ENCODE measurements at regions not wholly inside any gene's neighbourhood (a gene's known extent, or its start where the extent isn't known, plus 50 kb on each side); places are given as distances from the start of the nearest gene placed in this dataset.

- intact Hi-C loops (cut with DNase I): no loop called here
- Histone ChIP-seq H3K4me1 (peaks cover 0 to 4% of the 10 kb centered on the region in 2 donors), H3K27me3 (no peaks in the 10 kb centered on the region), H3K4me3 (no peak overlapping the region), H3K27ac (no peak overlapping the region), H3K9me3 (no peaks in the 10 kb centered on the region), H3K36me3 (no peaks in the 10 kb centered on the region)
- TF ChIP-seq CTCF (IDR thresholded peaks at IDR 0.05): no peak
- no peak for DNase-seq (ENCODE audit: low spot score in 2 of 2)
Observed at GRCh38 chr11:115693002-115693401, 188.8 kb upstream of the CADM1 start.

- intact Hi-C loops (cut with DNase I): no loop called here
- no peak for TF ChIP-seq CTCF (IDR thresholded peaks at IDR 0.05)
- Histone ChIP-seq H3K4me3 (no peak overlapping the region), H3K36me3 (no peaks in the 10 kb centered on the region), H3K27ac (no peak overlapping the region), H3K27me3 (no peaks in the 10 kb centered on the region), H3K4me1 (no peaks in the 10 kb centered on the region), H3K9me3 (no peaks in the 10 kb centered on the region)
- DNase-seq (ENCODE audit: low spot score in 2 of 2): no peak
Observed at GRCh38 chr11:115691030-115691429, 186.8 kb upstream of the CADM1 start.

GRCh38 chr11:115687934-115688333, 183.7 kb upstream of the CADM1 start:
- H3K4me3 ChIP-seq: no peak overlapping the region
- TF ChIP-seq CTCF (IDR thresholded peaks at IDR 0.05): no peak
- H3K4me1 ChIP-seq: no peaks in the 10 kb centered on the region
- no peak for DNase-seq (ENCODE audit: low spot score in 2 of 2)
- no peak overlapping the region for H3K27ac ChIP-seq
- intact Hi-C loops (cut with DNase I): no loop called here
- no peaks in the 10 kb centered on the region for H3K36me3 ChIP-seq
- H3K9me3 ChIP-seq: no peaks in the 10 kb centered on the region
- no peaks in the 10 kb centered on the region for H3K27me3 ChIP-seq

GRCh38 chr11:115684699-115685098, 180.5 kb upstream of the CADM1 start:
- no peaks in the 10 kb centered on the region for H3K27me3 ChIP-seq
- no peak overlapping the region for H3K27ac ChIP-seq
- no peak overlapping the region for H3K4me3 ChIP-seq
- no peaks in the 10 kb centered on the region for H3K9me3 ChIP-seq
- H3K4me1 ChIP-seq: no peaks in the 10 kb centered on the region
- no peak for TF ChIP-seq CTCF (IDR thresholded peaks at IDR 0.05)
- no peaks in the 10 kb centered on the region for H3K36me3 ChIP-seq
- DNase-seq (ENCODE audit: low spot score in 2 of 2): no peak
- intact Hi-C loops (cut with DNase I): no loop called here

- DNase-seq (ENCODE audit: low spot score in 2 of 2): no peak
- no peaks in the 10 kb centered on the region for H3K9me3 ChIP-seq
- no peak overlapping the region for H3K4me3 ChIP-seq
- no peaks in the 10 kb centered on the region for H3K4me1 ChIP-seq
- H3K27ac ChIP-seq: no peak overlapping the region
- H3K27me3 ChIP-seq: no peaks in the 10 kb centered on the region
- intact Hi-C loops (cut with DNase I): no loop called here
- no peak for TF ChIP-seq CTCF (IDR thresholded peaks at IDR 0.05)
- no peaks in the 10 kb centered on the region for H3K36me3 ChIP-seq
Observed at GRCh38 chr11:115684135-115684534, 179.9 kb upstream of the CADM1 start.

GRCh38 chr11:115682888-115683287, 178.7 kb upstream of the CADM1 start:
- Histone ChIP-seq H3K27ac (no peak overlapping the region), H3K4me3 (no peak overlapping the region), H3K27me3 (no peaks in the 10 kb centered on the region), H3K9me3 (no peaks in the 10 kb centered on the region), H3K4me1 (no peaks in the 10 kb centered on the region), H3K36me3 (no peaks in the 10 kb centered on the region)
- DNase-seq (ENCODE audit: low spot score in 2 of 2): no peak
- intact Hi-C loops (cut with DNase I): no loop called here
- TF ChIP-seq CTCF (IDR thresholded peaks at IDR 0.05): no peak
